ENCODE measurements at regions not wholly inside any gene's neighbourhood (a gene's known extent, or its start where the extent isn't known, plus 50 kb on each side); places are given as distances from the start of the nearest gene placed in this dataset.
"Not testable (repeated sequence)": the region's sequence is repeated elsewhere in the genome, so short reads cannot be mapped to it uniquely, and the experiment has no call there.

DNA sequence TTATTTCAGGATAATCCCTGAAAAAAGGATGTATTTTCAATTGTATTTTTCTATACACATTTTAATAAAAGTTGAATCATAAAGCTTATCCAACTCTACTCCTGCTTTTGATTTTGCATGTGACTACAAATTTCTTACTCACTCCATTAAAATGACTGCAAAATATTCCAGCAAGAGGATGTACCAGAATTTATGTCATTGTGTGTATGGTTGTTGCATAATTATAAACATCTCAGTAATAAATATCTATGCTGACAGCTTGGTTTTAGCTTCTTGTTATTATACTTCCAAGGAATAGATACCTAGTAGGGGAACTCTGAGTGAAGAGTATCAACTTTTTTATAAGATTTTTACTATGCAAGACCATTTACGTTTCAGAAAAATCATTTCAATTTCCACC is 463.2 kb upstream of the RUNX1 start:
- no peak for DNase-seq

GRCh38 chr21:35511696-35512162 is 462.6 kb upstream of the RUNX1 start:
- no peak for DNase-seq

GRCh38 chr21:35510957-35511695 is 462.0 kb upstream of the RUNX1 start:
- no peak for DNase-seq

GRCh38 chr21:35510294-35510693 is 461.2 kb upstream of the RUNX1 start:
- DNase-seq = no peak

DNA sequence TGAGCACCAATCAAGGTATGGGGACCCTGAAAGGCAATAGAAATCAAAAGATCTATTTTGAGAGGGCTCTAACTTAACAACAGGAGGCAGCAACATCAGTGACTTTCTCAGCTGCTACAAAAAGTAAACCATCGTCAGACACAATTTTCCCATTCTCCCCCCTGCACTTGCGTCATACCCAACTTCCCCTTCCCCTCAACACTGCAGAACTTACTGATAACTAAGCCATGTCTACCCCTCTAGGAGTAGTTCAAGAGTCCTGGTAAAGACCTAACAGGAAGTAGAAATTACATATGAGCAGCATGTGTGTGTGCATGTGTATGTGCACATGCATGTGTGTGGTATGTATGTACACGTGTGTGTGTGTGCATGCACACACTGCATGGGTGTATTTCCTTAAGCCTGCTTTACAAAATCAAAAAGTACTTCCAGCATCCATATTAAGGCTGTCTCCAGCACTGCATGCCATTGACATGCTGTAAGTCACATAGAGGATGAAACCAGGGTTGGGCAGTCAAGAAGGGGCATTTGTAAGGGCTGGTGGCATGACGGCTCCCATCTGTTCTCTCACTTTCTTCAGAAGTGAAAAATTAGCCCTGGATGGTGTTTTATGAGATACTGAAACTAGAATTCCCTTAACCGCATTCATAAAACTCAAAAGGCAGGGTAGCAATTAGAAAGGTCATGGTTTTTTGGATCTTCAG is 460.1 kb upstream of the RUNX1 start:
- DNase-seq = no peak

GRCh38 chr21:35508139-35508888 is 459.2 kb upstream of the RUNX1 start:
- no peak for DNase-seq

GRCh38 chr21:35507181-35507759 is 458.2 kb upstream of the RUNX1 start:
- no peak for DNase-seq

DNA sequence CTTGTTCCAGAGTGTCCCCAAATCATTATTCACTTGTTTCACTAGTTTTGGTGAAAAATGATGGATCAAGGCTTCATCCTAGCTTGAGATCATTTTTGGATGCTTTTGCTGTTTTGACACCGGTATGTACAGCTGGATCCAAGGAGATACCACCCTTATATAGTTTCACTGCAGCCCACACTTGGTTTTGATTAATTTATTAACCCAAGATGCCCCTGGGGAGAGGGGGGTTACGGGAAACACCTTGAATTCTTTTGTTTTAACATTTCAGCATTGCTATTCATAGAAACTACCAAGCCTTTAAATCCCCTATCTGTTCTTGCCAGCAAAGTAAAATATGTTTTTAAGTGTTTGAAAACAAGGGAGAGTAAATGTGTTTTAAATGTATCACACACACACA is 457.7 kb upstream of the RUNX1 start:
- DNase-seq = no peak

- no peak for DNase-seq
Measured at GRCh38 chr21:35506352-35506751, 457.2 kb upstream of the RUNX1 start.

DNA sequence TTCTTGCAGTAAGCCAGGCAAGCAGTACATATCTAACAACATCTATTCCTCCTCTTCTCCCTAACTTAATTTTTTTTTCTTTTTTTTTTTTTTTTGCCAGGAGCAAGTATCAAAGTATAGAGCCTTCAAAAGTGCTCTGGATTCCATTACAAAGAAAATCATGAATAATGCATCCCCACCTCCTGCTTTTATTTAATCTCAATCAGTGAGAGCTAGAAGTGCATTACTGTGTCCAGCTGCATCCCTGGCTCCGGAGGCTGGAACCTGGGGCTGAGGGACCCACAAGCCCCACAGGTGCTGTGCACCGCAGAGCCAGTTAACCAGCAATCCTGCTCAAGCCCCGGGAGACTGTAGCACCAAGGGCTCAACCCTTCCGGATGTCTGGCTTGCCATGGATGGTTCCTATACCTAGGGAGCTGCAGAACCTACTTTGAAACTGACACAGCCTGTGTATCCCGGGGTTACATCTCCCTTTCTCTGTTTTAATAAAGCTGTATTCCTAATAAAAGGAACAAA is 455.9 kb upstream of the RUNX1 start:
- no peak for DNase-seq

DNA sequence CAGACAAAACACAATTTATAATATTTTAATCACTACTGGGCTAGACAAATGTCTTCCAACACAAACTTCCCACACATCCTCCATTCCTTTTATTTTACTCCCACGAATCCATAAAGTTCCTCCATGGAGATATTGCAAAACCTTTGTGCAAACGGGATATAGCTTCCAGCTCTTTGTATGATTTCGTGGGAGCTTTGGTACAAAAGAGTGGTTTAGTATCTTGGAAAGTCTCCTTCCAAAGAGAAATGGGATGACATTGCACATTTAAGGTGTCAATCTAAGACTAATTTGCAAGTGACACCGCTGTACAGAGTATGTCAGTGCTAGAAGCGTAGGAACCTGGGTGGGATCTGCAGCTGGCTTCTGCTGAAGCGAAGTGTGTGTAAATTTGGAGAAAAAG is 455.2 kb upstream of the RUNX1 start:
- DNase-seq = no peak

- DNase-seq = no peak
Measured at GRCh38 chr21:35503671-35504070, 454.6 kb upstream of the RUNX1 start.

DNA sequence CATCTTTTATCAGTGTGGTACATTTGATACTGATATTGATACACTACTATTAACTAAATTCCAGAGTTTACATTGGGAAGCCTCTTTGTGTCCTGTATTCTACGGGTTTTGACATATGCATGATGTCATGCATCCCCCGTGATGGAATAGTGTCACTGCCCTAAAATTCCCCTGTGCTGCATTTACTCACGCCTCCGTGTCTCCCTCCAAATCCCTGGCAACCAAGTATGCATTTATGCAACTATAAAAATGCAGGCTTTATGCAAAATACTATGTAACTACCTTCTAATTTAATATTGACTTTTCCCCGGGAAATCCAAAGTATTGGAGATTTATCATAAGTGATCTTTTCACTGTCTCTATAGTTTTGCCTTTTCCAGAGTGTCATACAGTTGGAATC is 453.7 kb upstream of the RUNX1 start:
- no peak for DNase-seq

- DNase-seq = not testable (repeated sequence)
Measured at GRCh38 chr21:35497522-35497921, 448.4 kb upstream of the RUNX1 start.

DNA sequence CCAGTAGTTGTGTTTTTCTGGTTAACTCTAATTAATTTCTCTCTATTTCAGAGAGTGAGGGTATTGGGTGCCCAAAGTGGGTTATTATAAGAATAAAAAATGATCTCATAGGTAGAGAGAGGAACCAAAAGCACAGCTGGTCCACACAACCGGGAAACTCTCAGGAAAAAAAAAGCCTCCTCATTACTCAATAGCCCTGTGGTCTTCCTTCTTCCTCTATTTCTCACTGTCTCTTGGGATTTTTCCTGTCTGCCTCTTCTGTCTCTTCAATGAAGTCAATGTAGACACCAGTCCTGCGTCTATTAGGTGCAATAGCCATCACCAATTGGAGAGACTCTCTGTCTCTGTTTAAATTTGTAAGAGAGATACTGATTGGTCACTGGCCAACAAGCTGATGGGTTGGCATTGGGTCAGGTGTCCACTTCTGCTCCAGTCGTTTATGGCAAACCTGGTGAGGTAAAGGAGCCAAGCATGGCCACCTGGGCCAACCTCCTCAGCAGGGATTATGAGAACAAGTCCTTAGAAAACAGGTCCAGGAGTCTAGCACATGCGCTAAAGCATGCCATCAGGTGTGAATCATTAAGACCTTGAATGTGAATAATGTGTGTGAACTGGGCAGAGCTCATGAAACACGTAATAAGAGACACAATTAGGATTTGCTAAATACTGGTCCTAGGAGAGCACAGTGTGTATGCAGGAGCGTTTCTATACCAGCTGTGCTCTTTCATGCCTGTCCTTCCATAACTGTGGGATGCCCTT is 443.0 kb upstream of the RUNX1 start:
- no peak for DNase-seq

DNA sequence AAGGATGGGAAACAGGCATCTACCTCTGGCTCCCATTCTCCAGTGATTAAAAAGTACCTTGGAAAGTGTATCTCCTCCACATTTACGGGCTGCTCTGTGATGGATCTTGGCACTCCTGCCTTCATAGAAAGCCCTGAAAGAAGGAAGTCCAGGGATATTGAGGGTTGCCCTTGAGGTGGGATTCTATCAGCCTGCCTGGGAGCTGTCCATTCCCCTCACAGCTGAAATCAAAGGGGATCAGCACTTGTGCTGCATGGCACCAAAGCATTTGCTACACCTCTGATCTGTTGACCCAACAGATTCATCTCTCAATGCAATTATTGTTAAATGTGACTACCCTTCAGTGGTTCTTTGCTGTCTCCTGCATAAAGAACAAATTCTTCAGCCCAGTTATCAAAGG is 442.0 kb upstream of the RUNX1 start:
- DNase-seq = no peak

GRCh38 chr21:35489389-35489980 is 440.4 kb upstream of the RUNX1 start:
- DNase-seq = no peak

GRCh38 chr21:35488946-35489345 is 439.8 kb upstream of the RUNX1 start:
- no peak for DNase-seq

DNA sequence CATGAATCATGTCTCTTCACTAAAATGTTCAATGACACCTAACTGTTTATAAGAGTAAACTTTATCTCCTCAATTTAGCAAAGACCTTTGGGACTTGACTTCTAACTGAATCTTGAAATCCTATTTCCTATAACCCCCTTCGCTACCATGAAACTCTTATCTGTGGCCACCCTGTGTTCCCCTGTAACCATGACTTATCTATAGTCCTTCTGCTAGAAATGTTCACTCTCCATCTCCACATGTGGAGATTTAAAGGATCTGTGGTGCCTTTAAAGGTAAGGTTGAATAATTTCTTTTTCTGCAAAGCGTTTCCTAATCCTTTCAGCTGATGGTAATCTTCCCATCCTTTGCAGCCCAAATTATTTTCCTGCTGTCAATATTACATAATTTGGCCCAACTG is 436.3 kb upstream of the RUNX1 start:
- no peak for DNase-seq

- DNase-seq = no peak
Measured at GRCh38 chr21:35484851-35485250, 435.7 kb upstream of the RUNX1 start.

GRCh38 chr21:35484032-35484431 is 434.9 kb upstream of the RUNX1 start:
- no peak for DNase-seq

Data from DMS 273 treated with DMSO at 0.1 percent for 48 hours (cell line).